GM12873 (cell line): ENCODE measurements at regions not wholly inside any gene's neighbourhood (a gene's known extent, or its start where the extent isn't known, plus 50 kb on each side); places are given as distances from the start of the nearest gene placed in this dataset.

ENCODE experiments used
- CTCF ChIP-seq: IDR thresholded peaks from 2 replicates; pipeline ENCODE4 v1.5.1; 2012; ENCODE audit warnings: low read depth, mild to moderate bottlenecking, moderate library complexity, low read length, control low read depth; ENCODE audit not compliant: insufficient read depth; ENCODE audit errors: missing control alignments

GRCh38 chr12:114815026-114815795, 131.2 kb upstream of the TBX3 start:
- TF ChIP-seq CTCF, result no peak

- no peak for TF ChIP-seq CTCF
These were observed 129.1 kb upstream of the TBX3 start for GRCh38 chr12:114812858-114813761.

- TF ChIP-seq CTCF, result no peak
These were observed 128.4 kb upstream of the TBX3 start for GRCh38 chr12:114812384-114812783.

GRCh38 chr12:114809097-114809496, 125.1 kb upstream of the TBX3 start:
- TF ChIP-seq CTCF, result no peak

- no peak for TF ChIP-seq CTCF
These were observed 115.9 kb upstream of the TBX3 start for GRCh38 chr12:114799574-114800487.

- TF ChIP-seq CTCF, result no peak
These were observed 110.1 kb upstream of the TBX3 start for GRCh38 chr12:114794049-114794558.

GRCh38 chr12:114790276-114790675, 106.3 kb upstream of the TBX3 start:
- no peak for TF ChIP-seq CTCF
